ENCODE measurements at regions not wholly inside any gene's neighbourhood (a gene's known extent, or its start where the extent isn't known, plus 50 kb on each side); places are given as distances from the start of the nearest gene placed in this dataset.

DNA sequence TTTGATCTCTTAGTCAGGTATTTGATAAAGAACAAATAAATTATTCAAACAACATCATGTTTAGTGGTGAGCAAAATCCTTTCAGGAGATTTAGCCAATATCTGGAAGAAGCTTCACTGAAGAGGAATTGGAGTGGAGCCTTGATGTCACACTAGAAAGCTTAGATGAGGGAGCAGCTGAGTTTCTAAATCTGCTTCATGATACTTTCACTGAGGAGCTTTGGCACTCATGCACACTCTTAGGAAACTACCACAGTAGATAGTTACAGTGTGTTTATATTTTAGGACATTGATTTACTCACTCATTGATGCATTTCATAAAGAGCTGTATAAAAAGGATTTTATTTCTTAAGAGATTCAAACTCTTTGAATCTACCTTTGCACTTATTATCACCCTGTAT is 366.2 kb upstream of the BTBD3 start:
- TF ChIP-seq PAX5 (IDR thresholded peaks at IDR 0.05; ENCODE audit: insufficient read depth, low read length, severe bottlenecking) (no peak), POU2F2 (IDR thresholded peaks at IDR 0.05; ENCODE audit: low read depth, low read length) (no peak), POLR2A (IDR thresholded peaks at IDR 0.05; ENCODE audit: low read depth, low read length) (no peak), TAF1 (IDR thresholded peaks at IDR 0.05; ENCODE audit: low read depth, low read length) (no peak), POLR2AphosphoS5 (IDR thresholded peaks at IDR 0.05; ENCODE audit: low read depth, low read length) (no peak), SPI1 (IDR thresholded peaks at IDR 0.05; ENCODE audit: low read depth, low read length) (no peak)
- no peak for DNase-seq (ENCODE audit: insufficient read length, low spot score)
- no peak for FAIRE-seq

DNA sequence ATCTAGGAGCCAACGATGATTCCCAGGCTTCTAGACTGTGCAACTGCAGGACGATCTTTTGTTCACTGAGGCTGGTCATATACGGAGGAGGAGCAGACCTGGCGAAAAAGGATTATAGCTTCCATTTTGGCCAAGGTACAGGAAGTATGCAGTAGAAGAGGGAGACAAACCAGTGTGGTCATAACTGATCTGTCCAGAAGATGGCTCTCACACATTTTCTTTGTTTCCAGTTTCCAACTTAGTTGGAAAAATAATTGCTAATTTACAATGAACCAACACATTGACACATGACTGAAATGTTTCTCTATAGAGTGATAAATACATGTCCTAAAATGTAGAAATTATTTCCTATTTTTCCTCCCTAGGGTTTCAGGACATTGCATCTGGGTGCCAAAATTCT is 364.1 kb upstream of the BTBD3 start:
- no peak for DNase-seq (ENCODE audit: insufficient read length, low spot score)
- TF ChIP-seq TAF1 (IDR thresholded peaks at IDR 0.05; ENCODE audit: low read depth, low read length) (no peak), POU2F2 (IDR thresholded peaks at IDR 0.05; ENCODE audit: low read depth, low read length) (no peak), POLR2AphosphoS5 (IDR thresholded peaks at IDR 0.05; ENCODE audit: low read depth, low read length) (no peak), PAX5 (IDR thresholded peaks at IDR 0.05; ENCODE audit: insufficient read depth, low read length, severe bottlenecking) (no peak), POLR2A (IDR thresholded peaks at IDR 0.05; ENCODE audit: low read depth, low read length) (no peak), SPI1 (IDR thresholded peaks at IDR 0.05; ENCODE audit: low read depth, low read length) (no peak)
- no peak for FAIRE-seq

DNA sequence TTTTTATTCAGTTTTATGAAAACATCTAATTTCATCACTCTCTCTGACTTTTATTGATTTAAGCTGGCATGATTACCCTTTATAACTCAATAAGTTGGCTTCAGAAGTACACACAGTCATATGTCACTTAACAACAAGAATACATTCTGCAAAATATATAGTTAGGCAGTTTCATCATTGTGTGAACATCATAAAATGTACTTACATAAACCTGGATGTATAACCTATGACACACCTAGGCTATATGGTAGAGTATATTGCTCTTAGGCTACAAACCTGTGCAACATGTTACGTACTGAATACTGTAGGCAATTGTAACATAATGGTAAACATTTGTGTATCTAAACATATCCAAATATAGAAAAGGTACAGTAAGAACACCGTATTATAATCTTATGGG is 362.2 kb upstream of the BTBD3 start:
- FAIRE-seq: peak; percentile 16
- DNase-seq (ENCODE audit: insufficient read length, low spot score): no peak
- TF ChIP-seq PAX5 (IDR thresholded peaks at IDR 0.05; ENCODE audit: insufficient read depth, low read length, severe bottlenecking): no peak
- TF ChIP-seq POU2F2 (IDR thresholded peaks at IDR 0.05; ENCODE audit: low read depth, low read length): no peak
- TF ChIP-seq SPI1 (IDR thresholded peaks at IDR 0.05; ENCODE audit: low read depth, low read length): no peak
- no peak for TF ChIP-seq POLR2A (IDR thresholded peaks at IDR 0.05; ENCODE audit: low read depth, low read length)
- no peak for TF ChIP-seq TAF1 (IDR thresholded peaks at IDR 0.05; ENCODE audit: low read depth, low read length)

DNA sequence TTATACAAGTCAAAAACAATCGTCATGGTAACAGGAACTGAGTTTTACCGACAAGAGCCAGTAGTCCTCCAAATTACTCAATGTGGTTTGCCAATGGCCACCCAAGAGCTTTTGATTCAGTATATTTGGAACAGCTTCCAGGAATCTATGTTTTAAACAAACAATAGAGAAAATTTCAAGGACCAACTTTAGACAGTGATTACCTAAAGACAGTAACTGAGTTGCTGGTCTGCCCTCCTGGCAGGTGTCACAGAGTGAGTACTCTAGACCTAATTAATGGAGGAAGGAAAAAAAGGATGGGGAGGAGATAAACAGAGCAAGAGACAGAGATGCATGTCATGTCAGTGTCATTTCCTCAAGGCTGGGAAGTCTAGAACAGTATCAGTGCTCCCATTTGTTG is 361.3 kb upstream of the BTBD3 start:
- no peak for TF ChIP-seq POLR2A (IDR thresholded peaks at IDR 0.05; ENCODE audit: low read depth, low read length)
- TF ChIP-seq POU2F2 (IDR thresholded peaks at IDR 0.05; ENCODE audit: low read depth, low read length): no peak
- TF ChIP-seq TAF1 (IDR thresholded peaks at IDR 0.05; ENCODE audit: low read depth, low read length): no peak
- TF ChIP-seq PAX5 (IDR thresholded peaks at IDR 0.05; ENCODE audit: insufficient read depth, low read length, severe bottlenecking): no peak
- TF ChIP-seq SPI1 (IDR thresholded peaks at IDR 0.05; ENCODE audit: low read depth, low read length): no peak
- TF ChIP-seq POLR2AphosphoS5 (IDR thresholded peaks at IDR 0.05; ENCODE audit: low read depth, low read length): no peak
- DNase-seq (ENCODE audit: insufficient read length, low spot score): no peak
- no peak for FAIRE-seq

DNA sequence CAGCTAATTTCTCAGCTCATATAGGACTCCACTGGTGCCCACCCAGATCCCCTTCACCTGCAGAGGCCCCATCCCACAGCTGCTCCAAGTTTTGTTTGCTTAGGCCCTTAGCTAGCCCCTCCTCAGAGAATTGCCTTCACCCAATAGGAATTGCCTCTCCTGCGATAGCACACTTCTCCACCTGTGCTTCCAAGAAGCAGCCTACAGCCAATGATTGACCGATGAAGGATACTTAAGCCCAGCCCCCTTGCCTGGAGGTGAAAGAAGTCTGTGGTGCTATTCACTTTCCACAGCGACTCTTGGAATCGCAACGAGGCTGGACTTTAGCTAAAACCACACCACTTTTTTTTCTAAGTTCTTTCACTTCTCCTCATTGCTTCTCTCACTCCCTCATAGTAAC is 353.2 kb upstream of the BTBD3 start:
- TF ChIP-seq PAX5 (IDR thresholded peaks at IDR 0.05; ENCODE audit: insufficient read depth, low read length, severe bottlenecking) (no peak), POLR2A (IDR thresholded peaks at IDR 0.05; ENCODE audit: low read depth, low read length) (no peak), POLR2AphosphoS5 (IDR thresholded peaks at IDR 0.05; ENCODE audit: low read depth, low read length) (no peak), POU2F2 (IDR thresholded peaks at IDR 0.05; ENCODE audit: low read depth, low read length) (no peak), TAF1 (IDR thresholded peaks at IDR 0.05; ENCODE audit: low read depth, low read length) (no peak), SPI1 (IDR thresholded peaks at IDR 0.05; ENCODE audit: low read depth, low read length) (no peak)
- FAIRE-seq (no peak), DNase-seq (ENCODE audit: insufficient read length, low spot score) (no peak)

DNA sequence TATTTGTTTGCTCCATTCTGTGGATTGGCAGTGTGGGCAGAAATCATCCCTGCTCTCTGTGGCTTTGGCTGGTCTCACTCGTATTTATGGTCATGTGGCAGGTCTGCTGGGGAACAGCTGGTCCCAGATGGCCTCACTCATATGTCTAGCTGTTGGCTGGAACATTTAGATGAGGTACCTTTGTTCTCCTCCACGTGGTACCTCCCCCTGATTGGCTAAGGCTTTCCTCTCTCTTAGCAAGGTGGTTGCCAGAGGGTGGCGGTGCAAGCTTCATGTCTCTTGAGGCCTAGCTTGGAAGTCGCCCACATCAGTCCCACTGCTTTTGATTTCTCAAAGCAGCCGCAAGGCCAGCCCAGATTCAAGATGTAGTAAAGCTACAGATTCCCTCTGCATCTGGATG is 348.5 kb upstream of the BTBD3 start:
- TF ChIP-seq TAF1 (IDR thresholded peaks at IDR 0.05; ENCODE audit: low read depth, low read length) (no peak), POU2F2 (IDR thresholded peaks at IDR 0.05; ENCODE audit: low read depth, low read length) (no peak), SPI1 (IDR thresholded peaks at IDR 0.05; ENCODE audit: low read depth, low read length) (no peak), PAX5 (IDR thresholded peaks at IDR 0.05; ENCODE audit: insufficient read depth, low read length, severe bottlenecking) (no peak), POLR2A (IDR thresholded peaks at IDR 0.05; ENCODE audit: low read depth, low read length) (no peak), POLR2AphosphoS5 (IDR thresholded peaks at IDR 0.05; ENCODE audit: low read depth, low read length) (no peak)
- FAIRE-seq (no peak), DNase-seq (ENCODE audit: insufficient read length, low spot score) (no peak)

DNA sequence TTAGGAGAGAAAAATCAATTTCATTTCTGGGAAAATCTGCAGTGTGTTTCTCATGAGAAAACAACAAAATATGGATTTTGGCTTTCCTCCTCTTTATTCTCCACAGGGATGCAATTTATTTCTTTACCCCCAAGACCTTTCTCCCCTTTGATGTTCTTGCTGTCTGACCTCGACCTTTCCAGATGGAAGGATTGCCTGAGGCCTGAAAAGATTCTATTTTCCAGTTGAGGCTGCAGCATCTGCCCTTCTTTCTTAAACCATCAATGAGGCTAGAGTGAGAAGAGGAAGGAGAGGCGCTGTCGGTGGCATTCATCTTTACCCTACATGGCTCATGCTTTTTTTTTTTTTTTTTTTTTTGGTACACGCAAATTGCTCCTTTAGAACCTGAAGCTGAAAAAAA is 344.2 kb upstream of the BTBD3 start:
- no peak for FAIRE-seq
- TF ChIP-seq POU2F2 (IDR thresholded peaks at IDR 0.05; ENCODE audit: low read depth, low read length) (no peak), PAX5 (IDR thresholded peaks at IDR 0.05; ENCODE audit: insufficient read depth, low read length, severe bottlenecking) (no peak), POLR2A (IDR thresholded peaks at IDR 0.05; ENCODE audit: low read depth, low read length) (no peak), POLR2AphosphoS5 (IDR thresholded peaks at IDR 0.05; ENCODE audit: low read depth, low read length) (no peak), TAF1 (IDR thresholded peaks at IDR 0.05; ENCODE audit: low read depth, low read length) (no peak), SPI1 (IDR thresholded peaks at IDR 0.05; ENCODE audit: low read depth, low read length) (no peak)
- no peak for DNase-seq (ENCODE audit: insufficient read length, low spot score)

DNA sequence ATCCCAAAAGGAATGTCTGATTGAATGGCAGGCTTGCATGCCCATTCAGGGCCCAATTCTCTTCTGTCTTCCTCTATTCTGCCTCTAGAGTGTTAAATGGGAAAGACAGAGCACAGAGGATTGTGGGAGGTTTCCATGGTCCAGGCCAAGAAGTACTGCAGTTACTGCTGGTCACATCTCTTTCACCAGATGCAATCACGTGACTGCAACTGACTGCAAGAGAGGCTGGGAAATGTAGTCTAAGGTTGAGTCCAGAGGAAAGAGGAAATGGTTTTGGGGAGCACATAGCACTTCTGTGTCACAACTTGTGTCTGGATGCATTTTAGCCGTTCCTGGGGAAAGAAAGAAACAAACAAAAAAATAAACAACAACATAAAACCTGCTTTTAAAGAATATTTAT is 336.4 kb upstream of the BTBD3 start:
- DNase-seq (ENCODE audit: insufficient read length, low spot score) (no peak), FAIRE-seq (no peak)
- TF ChIP-seq SPI1 (IDR thresholded peaks at IDR 0.05; ENCODE audit: low read depth, low read length): peak; percentile 28; the same call in 1 of the 2 replicates
- no peak for TF ChIP-seq PAX5 (IDR thresholded peaks at IDR 0.05; ENCODE audit: insufficient read depth, low read length, severe bottlenecking)
- TF ChIP-seq POLR2AphosphoS5 (IDR thresholded peaks at IDR 0.05; ENCODE audit: low read depth, low read length): no peak

DNA sequence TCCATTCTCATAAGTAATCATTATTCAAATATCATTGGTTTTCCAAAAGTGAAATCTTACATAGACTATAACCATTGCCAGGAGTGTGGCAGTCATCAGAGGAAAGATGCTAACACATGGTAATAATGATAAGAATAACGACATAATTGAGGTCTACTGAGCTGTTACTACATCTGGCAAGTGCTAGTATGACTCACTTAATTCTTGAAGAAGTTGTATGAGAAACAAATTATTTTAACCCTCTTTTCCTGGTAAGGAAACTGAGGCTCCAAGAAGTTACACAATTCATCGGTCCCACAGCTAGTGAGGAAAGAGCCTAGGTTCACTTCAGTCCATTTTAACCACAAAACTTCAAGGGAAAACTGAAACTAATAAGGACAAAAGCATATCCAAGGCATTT is 335.6 kb upstream of the BTBD3 start:
- TF ChIP-seq POLR2A (IDR thresholded peaks at IDR 0.05; ENCODE audit: low read depth, low read length): no peak
- no peak for TF ChIP-seq PAX5 (IDR thresholded peaks at IDR 0.05; ENCODE audit: insufficient read depth, low read length, severe bottlenecking)
- FAIRE-seq (no peak), DNase-seq (ENCODE audit: insufficient read length, low spot score) (no peak)

DNA sequence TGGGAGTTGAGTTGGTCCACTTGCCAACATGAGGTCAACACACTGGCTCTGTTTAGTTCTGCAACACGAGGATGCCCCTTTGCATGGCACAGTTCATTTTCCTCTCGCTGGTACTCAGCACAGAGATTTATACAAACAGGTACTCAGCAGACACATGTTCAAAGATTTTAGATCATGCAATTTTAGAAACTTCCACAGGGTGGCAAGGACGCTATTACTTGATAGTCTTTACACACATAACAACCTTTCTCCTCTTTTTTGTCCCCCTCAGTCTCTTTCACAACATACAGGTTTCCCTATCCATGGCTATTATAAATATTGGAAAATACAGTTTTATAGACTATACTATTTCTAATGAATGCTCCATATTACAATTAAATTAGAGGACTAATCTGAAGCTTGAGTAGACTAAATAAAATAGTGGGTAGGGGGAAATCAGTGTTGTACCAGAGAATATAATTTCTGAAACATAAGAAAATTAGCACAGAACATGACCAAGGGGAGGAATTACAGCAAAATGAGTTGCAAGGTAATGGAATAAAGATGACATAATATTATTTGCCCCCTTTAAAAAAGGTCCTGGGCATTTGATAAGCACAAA is 331.8 kb upstream of the BTBD3 start:
- DNase-seq (ENCODE audit: insufficient read length, low spot score) (no peak), FAIRE-seq (no peak)
- TF ChIP-seq POLR2AphosphoS5 (IDR thresholded peaks at IDR 0.05; ENCODE audit: low read depth, low read length) (no peak), POLR2A (IDR thresholded peaks at IDR 0.05; ENCODE audit: low read depth, low read length) (no peak), TAF1 (IDR thresholded peaks at IDR 0.05; ENCODE audit: low read depth, low read length) (no peak), SPI1 (IDR thresholded peaks at IDR 0.05; ENCODE audit: low read depth, low read length) (no peak), PAX5 (IDR thresholded peaks at IDR 0.05; ENCODE audit: insufficient read depth, low read length, severe bottlenecking) (no peak), POU2F2 (IDR thresholded peaks at IDR 0.05; ENCODE audit: low read depth, low read length) (no peak)
